PC-3 (cell line): ENCODE measurements at regions not wholly inside any gene's neighbourhood (a gene's known extent, or its start where the extent isn't known, plus 50 kb on each side); places are given as distances from the start of the nearest gene placed in this dataset.

Experiments
- EZH2 ChIP-seq: fragments of 300-600 bp; sonication (generic); IDR thresholded peaks from one replicate; pipeline ENCODE4 v1.6.1; 2017; ENCODE audit warnings: antibody characterized with exemption, mild to moderate bottlenecking, low read length; ENCODE audit not compliant: unreplicated experiment
- EZH2phosphoT487 ChIP-seq: fragments of 300-600 bp; sonication (generic); IDR thresholded peaks from 2 replicates; pipeline ENCODE4 v1.6.1; 2018; ENCODE audit warnings: mild to moderate bottlenecking, antibody characterized with exemption, low read length, borderline replicate concordance
- TF ChIP-seq, protein P1 (sequence below): fragments of 300-600 bp; sonication (generic); conservative IDR thresholded peaks from 2 replicates; pipeline ENCODE4 v1.5.1; 2017; ENCODE audit warnings: antibody characterized with exemption, low read depth, mild to moderate bottlenecking, low read length

DNA sequence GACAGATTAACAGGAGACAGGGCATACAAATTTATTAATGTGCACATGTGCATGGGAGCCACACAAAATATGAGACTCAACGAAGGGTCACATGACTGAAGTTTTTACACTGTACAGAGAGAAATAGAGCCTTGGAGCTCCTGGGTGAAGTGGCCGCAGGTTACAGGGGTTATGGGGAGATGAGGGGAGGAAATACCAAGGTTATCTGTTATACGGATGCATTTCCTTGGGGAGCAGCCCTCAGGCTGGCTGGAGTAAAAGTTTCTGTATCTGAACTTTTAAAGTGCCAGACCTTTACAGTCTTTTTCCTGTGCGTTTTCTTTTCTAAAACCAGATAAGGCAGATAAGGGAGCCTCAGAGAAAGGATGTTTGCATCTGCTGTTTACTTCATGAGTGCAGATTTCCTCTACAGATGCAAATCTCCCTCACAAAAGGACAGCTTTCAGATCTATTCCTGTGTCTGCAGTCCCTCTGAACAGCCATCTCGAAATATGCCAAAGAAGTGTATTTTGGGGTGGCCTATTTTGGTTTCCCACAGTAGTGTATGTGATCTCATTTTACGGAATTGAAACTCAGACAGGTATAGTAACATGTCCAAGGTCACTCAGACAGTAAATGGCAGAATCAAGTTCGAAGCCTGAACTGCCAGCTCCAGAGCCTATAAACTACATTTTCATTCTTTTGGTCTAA, 139.3 kb upstream of the FBXL17 start:
- TF ChIP-seq EZH2 (no peak), EZH2phosphoT487 (no peak)
- TF ChIP-seq, protein P1, sequence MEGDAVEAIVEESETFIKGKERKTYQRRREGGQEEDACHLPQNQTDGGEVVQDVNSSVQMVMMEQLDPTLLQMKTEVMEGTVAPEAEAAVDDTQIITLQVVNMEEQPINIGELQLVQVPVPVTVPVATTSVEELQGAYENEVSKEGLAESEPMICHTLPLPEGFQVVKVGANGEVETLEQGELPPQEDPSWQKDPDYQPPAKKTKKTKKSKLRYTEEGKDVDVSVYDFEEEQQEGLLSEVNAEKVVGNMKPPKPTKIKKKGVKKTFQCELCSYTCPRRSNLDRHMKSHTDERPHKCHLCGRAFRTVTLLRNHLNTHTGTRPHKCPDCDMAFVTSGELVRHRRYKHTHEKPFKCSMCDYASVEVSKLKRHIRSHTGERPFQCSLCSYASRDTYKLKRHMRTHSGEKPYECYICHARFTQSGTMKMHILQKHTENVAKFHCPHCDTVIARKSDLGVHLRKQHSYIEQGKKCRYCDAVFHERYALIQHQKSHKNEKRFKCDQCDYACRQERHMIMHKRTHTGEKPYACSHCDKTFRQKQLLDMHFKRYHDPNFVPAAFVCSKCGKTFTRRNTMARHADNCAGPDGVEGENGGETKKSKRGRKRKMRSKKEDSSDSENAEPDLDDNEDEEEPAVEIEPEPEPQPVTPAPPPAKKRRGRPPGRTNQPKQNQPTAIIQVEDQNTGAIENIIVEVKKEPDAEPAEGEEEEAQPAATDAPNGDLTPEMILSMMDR: no peak
